HG03575 (cell line): ENCODE measurements at regions not wholly inside any gene's neighbourhood (a gene's known extent, or its start where the extent isn't known, plus 50 kb on each side); places are given as distances from the start of the nearest gene placed in this dataset.
"Not testable (repeated sequence)": the region's sequence is repeated elsewhere in the genome, so short reads cannot be mapped to it uniquely, and the experiment has no call there.

Source experiments
- ATAC-seq: cut with Tn5 transposase; IDR thresholded peaks from one replicate; pipeline ENCODE4 v1.9.1; 2021; ENCODE audit not compliant: unreplicated experiment, insufficient number of reproducible peaks, low FRiP score; ENCODE audit errors: extremely low read depth

GRCh38 chr13:80742033-80742432 is 401.1 kb upstream of the SPRY2 start:
- no peak for ATAC-seq

GRCh38 chr13:80740071-80740470 is 399.1 kb upstream of the SPRY2 start:
- no peak for ATAC-seq

- no peak for ATAC-seq
These were observed 396.6 kb upstream of the SPRY2 start for GRCh38 chr13:80737513-80737912.

DNA sequence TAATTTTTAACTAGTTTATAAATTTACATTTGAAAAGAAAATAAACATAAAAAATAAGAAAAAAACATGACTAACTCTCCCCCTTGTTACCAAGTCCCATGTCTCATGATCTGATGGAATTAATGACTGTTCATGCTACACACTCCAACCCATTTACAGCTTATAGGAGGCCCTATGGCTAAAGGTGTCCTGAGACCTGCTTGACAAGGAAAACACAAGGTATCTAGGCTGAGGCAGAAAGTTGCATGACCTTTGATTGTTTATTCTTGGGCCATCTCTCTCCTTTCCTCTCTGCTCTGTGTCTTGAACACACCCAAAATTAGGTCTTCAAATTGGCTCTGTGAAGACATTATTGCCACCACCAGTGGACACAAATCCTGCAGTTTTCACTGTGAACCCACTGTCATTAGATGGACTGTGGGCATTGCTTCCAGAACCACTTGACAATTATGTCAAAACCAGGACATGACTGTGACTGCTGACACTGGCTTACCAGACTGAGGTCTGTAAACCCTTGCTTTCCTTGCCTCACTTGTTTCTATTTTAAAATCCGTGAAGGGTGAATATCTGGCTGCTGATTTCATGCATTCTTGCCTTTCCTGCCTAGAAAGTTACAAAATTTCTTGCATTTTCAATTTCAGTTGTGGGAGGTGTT is 386.5 kb upstream of the SPRY2 start:
- no peak for ATAC-seq

GRCh38 chr13:80726868-80727267 is 385.9 kb upstream of the SPRY2 start:
- no peak for ATAC-seq

DNA sequence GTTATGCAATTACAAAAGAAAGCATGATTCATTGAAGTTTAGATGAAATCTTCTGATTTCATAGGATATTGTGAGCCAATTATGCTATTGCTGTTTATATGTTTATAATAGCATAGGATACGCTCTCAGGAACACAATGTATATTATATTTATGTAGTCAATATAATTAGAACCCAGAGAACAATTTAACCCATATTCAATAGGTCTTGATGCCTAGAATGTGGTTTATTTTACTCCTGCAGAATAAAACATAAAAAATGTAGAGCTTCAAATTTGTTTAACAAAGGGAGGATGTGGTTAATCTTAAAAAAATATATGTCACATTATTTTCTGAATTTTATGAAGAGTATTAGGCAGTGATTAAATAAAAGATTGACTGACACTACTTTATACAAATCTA is 380.8 kb upstream of the SPRY2 start:
- no peak for ATAC-seq

DNA sequence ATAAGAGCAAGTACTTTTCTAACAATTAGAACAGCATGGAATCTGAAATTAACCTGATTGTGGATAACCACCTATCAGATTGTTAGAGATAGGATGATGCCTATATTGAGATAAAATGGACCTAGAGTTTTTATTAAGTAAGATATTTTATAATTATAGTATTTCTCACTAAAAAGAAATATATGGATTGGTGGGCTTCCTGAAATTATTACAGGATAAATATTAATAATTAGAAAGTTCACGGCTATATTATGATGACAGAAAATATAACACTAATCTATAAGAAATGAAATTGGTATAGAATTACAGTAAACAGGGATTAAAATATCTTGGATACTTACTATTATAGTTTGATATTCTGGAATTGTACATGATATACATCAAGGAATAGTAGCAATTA is 378.0 kb upstream of the SPRY2 start:
- ATAC-seq = no peak

GRCh38 chr13:80717776-80718175 is 376.9 kb upstream of the SPRY2 start:
- no peak for ATAC-seq

DNA sequence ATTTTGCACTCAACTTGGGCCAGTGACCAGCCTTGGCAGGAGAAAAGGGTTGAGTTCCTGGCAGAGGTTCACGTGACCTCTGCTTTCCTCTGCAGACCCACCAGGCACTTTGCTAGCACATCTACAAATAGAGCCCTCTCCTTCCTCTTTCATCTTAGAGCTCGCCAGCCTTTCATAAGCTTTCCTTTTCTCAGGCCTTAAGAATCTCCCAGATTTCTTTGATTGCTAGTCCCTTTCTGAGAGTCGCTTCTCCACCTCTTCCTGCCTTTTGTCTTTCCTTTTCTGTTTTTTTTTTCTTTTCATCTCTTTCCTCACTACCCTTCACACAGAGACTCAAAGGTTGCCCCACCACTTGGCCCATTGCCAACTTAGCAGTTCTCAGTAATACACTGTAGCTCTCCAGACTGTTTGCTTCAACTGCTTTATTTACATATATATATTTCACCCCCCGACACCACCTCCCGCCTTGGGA is 375.7 kb upstream of the SPRY2 start:
- ATAC-seq = no peak

DNA sequence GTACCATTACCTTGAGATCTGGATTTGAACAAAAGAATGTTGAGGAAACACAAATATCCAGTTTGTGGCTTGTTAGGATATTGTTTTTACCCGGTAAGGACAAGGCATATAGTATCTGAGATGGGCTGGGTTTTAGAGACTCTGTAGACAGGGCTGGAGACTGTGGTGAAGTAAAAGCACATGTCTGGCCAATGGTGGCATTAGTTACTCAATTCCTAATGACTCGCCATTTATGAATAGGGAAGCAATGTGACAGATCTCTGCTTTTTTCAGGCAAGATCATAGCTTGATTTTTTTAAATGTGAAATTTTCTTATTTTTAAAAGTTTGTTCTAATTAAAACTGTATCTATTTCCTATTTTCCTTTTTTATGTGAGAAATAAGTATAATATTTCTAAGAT is 371.1 kb upstream of the SPRY2 start:
- ATAC-seq = no peak

DNA sequence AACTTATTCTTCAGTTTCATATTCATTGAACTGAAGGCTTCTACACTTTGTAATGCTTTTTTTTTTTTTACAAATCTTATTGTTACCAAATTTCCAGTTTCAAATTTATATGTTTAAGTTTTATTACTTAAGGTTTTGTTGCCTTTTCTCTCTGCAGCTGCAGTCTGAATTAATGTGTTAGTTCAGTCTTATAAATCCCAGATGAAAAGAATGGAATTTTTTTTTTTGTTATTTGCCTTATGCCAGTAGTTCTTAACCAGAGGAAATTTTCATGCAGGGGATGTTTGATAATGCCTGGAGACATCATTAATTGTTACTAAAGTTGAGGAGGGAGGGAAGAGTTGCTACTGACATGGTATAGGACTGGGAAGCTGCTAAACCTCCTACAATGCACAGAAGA is 367.9 kb upstream of the SPRY2 start:
- no peak for ATAC-seq

- ATAC-seq = no peak
These were observed 366.4 kb upstream of the SPRY2 start for GRCh38 chr13:80707000-80707983.

- ATAC-seq = no peak
These were observed 365.2 kb upstream of the SPRY2 start for GRCh38 chr13:80706164-80706471.

DNA sequence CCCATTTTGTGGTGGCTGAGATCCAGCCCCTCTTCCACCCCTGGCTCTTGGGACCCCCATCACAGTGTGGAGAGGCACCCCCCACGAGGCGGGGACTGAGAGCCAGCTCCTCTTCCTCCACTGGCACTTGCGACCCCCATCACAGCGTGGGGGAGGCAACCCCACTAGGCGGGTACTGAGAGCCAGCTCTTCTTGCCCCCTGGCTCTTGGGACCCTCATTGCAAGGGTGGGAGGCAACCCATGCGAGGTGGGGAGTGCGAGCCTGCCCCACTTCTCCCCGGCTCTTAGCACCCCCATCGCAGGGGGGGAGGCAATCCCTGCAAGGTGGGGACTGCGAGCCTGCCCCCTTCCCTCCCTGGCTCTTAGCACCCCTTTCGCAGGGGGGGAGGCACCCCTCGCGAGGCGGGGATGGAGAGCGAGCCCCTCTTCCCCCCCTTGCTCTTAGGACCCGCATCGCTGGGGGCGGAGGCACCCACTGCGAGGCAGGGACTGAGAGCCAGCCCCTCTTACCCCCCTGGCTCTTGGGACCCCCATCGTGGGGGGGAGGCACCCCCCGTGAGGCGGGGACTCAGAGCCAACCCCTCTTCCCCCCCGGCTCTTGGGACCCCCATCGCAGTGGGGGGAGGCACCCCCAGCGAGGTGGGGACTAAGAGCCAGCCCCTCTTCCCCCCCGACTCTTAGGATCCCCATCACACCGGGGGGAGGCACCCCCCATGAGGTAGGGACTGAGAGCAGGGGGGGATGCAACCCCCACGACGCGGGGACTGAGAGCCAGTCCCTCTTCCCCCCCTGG is 364.6 kb upstream of the SPRY2 start:
- ATAC-seq = no peak

DNA sequence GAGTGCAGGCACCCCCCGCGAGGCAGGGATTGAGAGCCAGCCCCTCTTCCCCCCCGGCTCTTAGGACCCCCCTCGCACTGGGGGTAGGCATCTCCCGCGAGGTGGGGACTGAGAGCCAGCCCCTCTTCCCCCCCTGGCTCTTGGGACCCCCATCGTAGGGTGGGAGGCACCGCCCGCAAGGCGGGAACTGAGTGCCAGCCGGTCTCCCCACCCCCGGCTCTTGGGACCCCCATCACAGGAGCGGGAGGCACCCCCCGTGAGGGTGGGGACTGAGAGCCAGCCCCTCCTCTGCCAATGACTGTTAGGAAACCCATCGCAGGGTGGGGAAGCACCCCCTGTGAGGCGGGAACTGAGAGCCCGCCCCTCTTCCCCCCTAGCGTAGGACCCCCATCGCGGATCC is 363.4 kb upstream of the SPRY2 start:
- no peak for ATAC-seq

- no peak for ATAC-seq
These were observed 354.9 kb upstream of the SPRY2 start for GRCh38 chr13:80695841-80696240.

GRCh38 chr13:80691814-80692213 is 350.9 kb upstream of the SPRY2 start:
- not testable (repeated sequence) for ATAC-seq

- ATAC-seq = no peak
These were observed 349.3 kb upstream of the SPRY2 start for GRCh38 chr13:80690208-80690607.

DNA sequence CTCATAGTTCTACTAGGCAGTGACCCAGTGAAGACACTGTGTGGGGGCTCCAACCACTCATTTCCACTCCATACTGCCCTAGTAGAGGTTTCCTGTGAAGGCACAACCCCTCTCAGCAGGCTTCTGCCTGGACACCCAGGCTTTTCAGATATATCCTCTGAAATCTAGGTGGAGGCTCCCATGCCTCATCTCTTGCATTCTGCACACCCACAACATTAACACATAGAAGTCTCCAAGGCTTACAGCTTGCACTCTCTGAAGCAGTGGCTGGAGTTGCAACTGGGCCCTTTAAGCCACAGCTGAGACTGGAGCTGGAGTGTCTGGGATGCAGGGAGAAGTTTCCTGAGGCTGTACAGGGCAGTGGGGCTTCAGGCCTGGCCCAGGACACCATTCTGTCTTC is 347.7 kb upstream of the SPRY2 start:
- no peak for ATAC-seq

GRCh38 chr13:80685942-80686341 is 345.0 kb upstream of the SPRY2 start:
- no peak for ATAC-seq
